ENCODE measurements at regions not wholly inside any gene's neighbourhood (a gene's known extent, or its start where the extent isn't known, plus 50 kb on each side); places are given as distances from the start of the nearest gene placed in this dataset.

GRCh38 chr2:75964646-75965045 is 253.9 kb upstream of the GCFC2 start:
- TF ChIP-seq CTCF (IDR thresholded peaks at IDR 0.05; ENCODE audit: low read depth, low read length, missing control alignments): no peak
- H3K4me3 ChIP-seq (ENCODE audit: low read depth, low read length): no peak overlapping the region
- no peak for DNase-seq (ENCODE audit: low read depth)

GRCh38 chr2:75960472-75961009 is 249.8 kb upstream of the GCFC2 start:
- no peak for TF ChIP-seq CTCF (IDR thresholded peaks at IDR 0.05; ENCODE audit: low read depth, low read length, missing control alignments)
- no peak overlapping the region for H3K4me3 ChIP-seq (ENCODE audit: low read depth, low read length)
- DNase-seq (ENCODE audit: low read depth): no peak

- TF ChIP-seq CTCF (IDR thresholded peaks at IDR 0.05; ENCODE audit: low read depth, low read length, missing control alignments): no peak
- H3K4me3 ChIP-seq (ENCODE audit: low read depth, low read length): no peak overlapping the region
Observed at GRCh38 chr2:75959724-75960471, 249.2 kb upstream of the GCFC2 start.

GRCh38 chr2:75954761-75955160 is 244.0 kb upstream of the GCFC2 start:
- TF ChIP-seq CTCF (IDR thresholded peaks at IDR 0.05; ENCODE audit: low read depth, low read length, missing control alignments): no peak
- H3K4me3 ChIP-seq (ENCODE audit: low read depth, low read length): no peak overlapping the region

More at GRCh38 chr2:75959724-75960471, 249.2 kb upstream of the GCFC2 start:
- DNase-seq (ENCODE audit: low read depth): no peak

GRCh38 chr2:75952173-75952572 is 241.5 kb upstream of the GCFC2 start:
- TF ChIP-seq CTCF (IDR thresholded peaks at IDR 0.05; ENCODE audit: low read depth, low read length, missing control alignments): no peak
- no peak for DNase-seq (ENCODE audit: low read depth)

More at GRCh38 chr2:75954761-75955160, 244.0 kb upstream of the GCFC2 start:
- no peak for DNase-seq (ENCODE audit: low read depth)

GRCh38 chr2:75949385-75950030 is 238.8 kb upstream of the GCFC2 start:
- no peak for TF ChIP-seq CTCF (IDR thresholded peaks at IDR 0.05; ENCODE audit: low read depth, low read length, missing control alignments)
- no peak overlapping the region for H3K4me3 ChIP-seq (ENCODE audit: low read depth, low read length)
- no peak for DNase-seq (ENCODE audit: low read depth)

More at GRCh38 chr2:75952173-75952572, 241.5 kb upstream of the GCFC2 start:
- no peak overlapping the region for H3K4me3 ChIP-seq (ENCODE audit: low read depth, low read length)
